SK-N-SH (cell line): ENCODE measurements at regions not wholly inside any gene's neighbourhood (a gene's known extent, or its start where the extent isn't known, plus 50 kb on each side); places are given as distances from the start of the nearest gene placed in this dataset.

Source experiments
- CTCF ChIA-PET: fragments of 300-600, 350-600 bp; formaldehyde crosslinking; extraction: SDS; loops from one replicate; lab custom pipeline; 2021; lab: Yijun Ruan, JAX
- POLR2A ChIA-PET: fragments of 350-600 bp; sonication (Branson Sonifier 250); formaldehyde crosslinking; extraction: SDS; loops from one replicate; lab custom pipeline; 2020; ENCODE audit warnings: antibody characterized with exemption, inconsistent platforms; lab: Yijun Ruan, JAX
- DNase-seq: peaks from one replicate; pipeline ENCODE4 v3.0.0; 2012
- H2AFZ ChIP-seq: fragments of 200-600 bp; sonication (generic); 2 replicates; pipeline ENCODE4 v1.8.1; 2016; ENCODE audit warnings: antibody characterized with exemption, mild to moderate bottlenecking, low read depth
- H3F3A ChIP-seq: fragments of 200-600 bp; sonication (generic); replicated peaks from 2 replicates; pipeline ENCODE3; 2016; ENCODE audit warnings: antibody characterized with exemption, mild to moderate bottlenecking; ENCODE audit not compliant: insufficient read depth
- H3K27ac ChIP-seq, 2 experiments: fragments of 200-500 bp in 1 of 2; fragments of 200-600 bp in 1 of 2; sonication (Bioruptor generic) in 1 of 2; sonication (generic), shearing (Covaris generic) in 1 of 2; 2 replicates each; pipeline versions ENCODE4 v1.5.1 to v1.6.1; 2014 to 2016; ENCODE audit warnings: low read depth in 2 of 2, inconsistent platforms in 1 of 2, low read length in 1 of 2, mild to moderate bottlenecking in 1 of 2, mixed read lengths in 1 of 2
- H3K27me3 ChIP-seq: fragments of 200-600 bp; sonication (generic), shearing (Covaris generic); 2 replicates; pipeline ENCODE4 v1.6.1; 2016; ENCODE audit warnings: mixed run types; ENCODE audit not compliant: insufficient read depth
- H3K36me3 ChIP-seq, 2 experiments: fragments of 200-500 bp in 1 of 2; fragments of 200-600 bp in 1 of 2; sonication (Bioruptor generic) in 1 of 2; sonication (generic) in 1 of 2; replicated peaks in 1 of 2; 2 replicates each; pipeline versions ENCODE3 to v1.5.1; 2014 to 2016; ENCODE audit warnings: low read length in 1 of 2, mild to moderate bottlenecking in 1 of 2; ENCODE audit not compliant: insufficient read depth in 2 of 2, control insufficient read depth in 1 of 2
- H3K4me1 ChIP-seq, 2 experiments: fragments of 200-500 bp in 1 of 2; fragments of 200-600 bp in 1 of 2; sonication (Bioruptor generic) in 1 of 2; sonication (generic), shearing (Covaris generic) in 1 of 2; 2 replicates each; pipeline versions ENCODE4 v1.5.1 to v1.6.1; 2014 to 2016; ENCODE audit warnings: low read depth in 1 of 2, low read length in 1 of 2, mixed run types in 1 of 2; ENCODE audit not compliant: insufficient read depth in 2 of 2, control insufficient read depth in 1 of 2
- H3K4me2 ChIP-seq: fragments of 200-600 bp; sonication (generic), shearing (Covaris generic); 2 replicates; pipeline ENCODE4 v1.6.1; 2017; ENCODE audit warnings: mixed run types
- H3K4me3 ChIP-seq, 2 experiments: fragments of 200-500 bp in 1 of 2; fragments of 200-600 bp in 1 of 2; sonication (Bioruptor generic) in 1 of 2; sonication (generic), shearing (Covaris generic) in 1 of 2; 2 replicates each; pipeline versions ENCODE4 v1.5.1 to v1.8.1; 2014 to 2016; ENCODE audit warnings: low read depth in 2 of 2, inconsistent platforms in 1 of 2, low read length in 1 of 2, mild to moderate bottlenecking in 1 of 2, mixed read lengths in 1 of 2, moderate library complexity in 1 of 2
- H3K79me2 ChIP-seq: fragments of 200-600 bp; sonication (generic); 2 replicates; pipeline ENCODE4 v1.8.1; 2017; ENCODE audit warnings: mild to moderate bottlenecking; ENCODE audit not compliant: insufficient read depth
- H3K9ac ChIP-seq: fragments of 200-600 bp; sonication (generic); 2 replicates; pipeline ENCODE4 v1.6.1; 2017; ENCODE audit warnings: mixed run types
- H3K9me2 ChIP-seq: fragments of 200-600 bp; sonication (generic); 2 replicates; pipeline ENCODE4 v1.6.1; 2017; ENCODE audit warnings: mixed run types
- H3K9me3 ChIP-seq: fragments of 200-600 bp; sonication (generic); 2 replicates; pipeline ENCODE4 v1.6.1; 2017; ENCODE audit warnings: mixed run types, mild to moderate bottlenecking, moderate library complexity
- H4K20me1 ChIP-seq: fragments of 200-600 bp; sonication (generic); 2 replicates; pipeline ENCODE4 v1.6.1; 2017; ENCODE audit warnings: mild to moderate bottlenecking, mixed run types; ENCODE audit not compliant: insufficient read depth
- ELF1 ChIP-seq: IDR thresholded peaks from 2 replicates; pipeline ENCODE4 v1.4.0; 2012
- FOSL2 ChIP-seq: IDR thresholded peaks from 2 replicates; pipeline ENCODE4 v1.4.0; 2012; ENCODE audit warnings: low read depth, mild to moderate bottlenecking, moderate library complexity, borderline replicate concordance
- FOXM1 ChIP-seq: IDR thresholded peaks from 2 replicates; pipeline ENCODE4 v1.4.0; 2012; ENCODE audit warnings: low read depth, mild to moderate bottlenecking
- GABPA ChIP-seq: IDR thresholded peaks from 2 replicates; pipeline ENCODE4 v1.4.0; 2012; ENCODE audit warnings: low read depth, mild to moderate bottlenecking
- GATA2 ChIP-seq: sonication (generic); formaldehyde crosslinking; IDR thresholded peaks from 2 replicates; pipeline ENCODE4 v1.5.0; 2020; ENCODE audit warnings: mild to moderate bottlenecking, missing genetic modification reagents
- MEF2A ChIP-seq: IDR thresholded peaks from 2 replicates; pipeline ENCODE4 v1.4.0; 2012; ENCODE audit warnings: low read depth, borderline replicate concordance
- POLR2AphosphoS5 ChIP-seq: IDR thresholded peaks from 2 replicates; pipeline ENCODE4 v1.6.1; 2012; ENCODE audit warnings: low read depth, low read length
- RCOR1 ChIP-seq: fragments of 150-350 bp; IDR thresholded peaks from 2 replicates; pipeline ENCODE4 v1.6.1; 2017; ENCODE audit warnings: antibody characterized with exemption, low read length
- RFX5 ChIP-seq: IDR thresholded peaks from 2 replicates; pipeline ENCODE4 v1.6.1; 2012; ENCODE audit warnings: mild to moderate bottlenecking, improper control_type of control experiment, low read length
- RXRA ChIP-seq: IDR thresholded peaks from 2 replicates; pipeline ENCODE4 v1.4.0; 2012; ENCODE audit warnings: low read depth, mild to moderate bottlenecking, borderline replicate concordance
- SMC3 ChIP-seq: IDR thresholded peaks from 2 replicates; pipeline ENCODE4 v1.6.1; 2012; ENCODE audit warnings: low read depth, low read length, improper control_type of control experiment
- TAF1 ChIP-seq: IDR thresholded peaks from 2 replicates; pipeline ENCODE4 v1.6.1; 2012; ENCODE audit warnings: low read depth, mild to moderate bottlenecking, low read length, moderate library complexity, borderline replicate concordance
- TCF12 ChIP-seq: IDR thresholded peaks from 2 replicates; pipeline ENCODE4 v1.4.0; 2012
- TEAD4 ChIP-seq: IDR thresholded peaks from 2 replicates; pipeline ENCODE4 v1.4.0; 2012; ENCODE audit warnings: mild to moderate bottlenecking, borderline replicate concordance; ENCODE audit not compliant: insufficient read depth
- YY1 ChIP-seq: IDR thresholded peaks from 2 replicates; pipeline ENCODE4 v1.4.0; 2012; ENCODE audit warnings: low read depth, mild to moderate bottlenecking
- WGBS: methylation state at CpG from one replicate; pipeline ENCODE4 v1.1.6; 2017; ENCODE audit warnings: low lambda C conversion rate; 5-methylcytosine and 5-hydroxymethylcytosine counted together
- TF ChIP-seq, protein P1 (sequence below): IDR thresholded peaks from 2 replicates; pipeline ENCODE4 v1.4.0; 2012; ENCODE audit warnings: low read depth
- TF ChIP-seq, protein P2 (sequence below): IDR thresholded peaks from 2 replicates; pipeline ENCODE4 v1.6.1; 2012; ENCODE audit warnings: mild to moderate bottlenecking, low read depth, low read length, moderate library complexity
- TF ChIP-seq, protein P3 (sequence below): IDR thresholded peaks from 2 replicates; pipeline ENCODE4 v1.4.0; 2012; ENCODE audit warnings: low read depth, borderline replicate concordance
- TF ChIP-seq, protein P4 (sequence below): IDR thresholded peaks from 2 replicates; pipeline ENCODE4 v1.4.0; 2012; ENCODE audit warnings: low read depth, borderline replicate concordance
- TF ChIP-seq, protein P5 (sequence below): fragments of 150-350 bp; IDR thresholded peaks from 2 replicates; pipeline ENCODE4 v1.6.1; 2016; ENCODE audit warnings: mild to moderate bottlenecking, low read depth, low read length

GRCh38 chr18:55868909-55869308 is 280.9 kb upstream of the TCF4 start:
- Histone ChIP-seq H3K27ac (peak overlapping the region in 1 of 2 experiments; percentile 43; a peak in 1 of 4 replicates), H3K4me3 (no peak overlapping the region), H3K9ac (no peak overlapping the region), H3K4me2 (no peak overlapping the region), H3F3A (peaks cover 10% of the 10 kb centered on the region), H3K9me3 (no peaks in the 10 kb centered on the region), H3K4me1 (peaks cover 7 to 8% of the 10 kb centered on the region in 2 experiments; a peak in 3 of 4 replicates), H3K27me3 (no peaks in the 10 kb centered on the region), H4K20me1 (no peaks in the 10 kb centered on the region), H3K79me2 (no peaks in the 10 kb centered on the region), H3K36me3 (no peaks in the 10 kb centered on the region), H3K9me2 (no peaks in the 10 kb centered on the region), H2AFZ (no peak overlapping the region)
- whole genome bisulfite sequencing = 88% methylated on average over 1 of the region's 1 CpG
- ChIA-PET POLR2A (no interaction called here), CTCF (no interaction called here)
- no peak for TF ChIP-seq SMC3
- TF ChIP-seq, protein P1, sequence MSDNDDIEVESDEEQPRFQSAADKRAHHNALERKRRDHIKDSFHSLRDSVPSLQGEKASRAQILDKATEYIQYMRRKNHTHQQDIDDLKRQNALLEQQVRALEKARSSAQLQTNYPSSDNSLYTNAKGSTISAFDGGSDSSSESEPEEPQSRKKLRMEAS = no peak
- no peak for TF ChIP-seq MEF2A
- TF ChIP-seq, protein P2, sequence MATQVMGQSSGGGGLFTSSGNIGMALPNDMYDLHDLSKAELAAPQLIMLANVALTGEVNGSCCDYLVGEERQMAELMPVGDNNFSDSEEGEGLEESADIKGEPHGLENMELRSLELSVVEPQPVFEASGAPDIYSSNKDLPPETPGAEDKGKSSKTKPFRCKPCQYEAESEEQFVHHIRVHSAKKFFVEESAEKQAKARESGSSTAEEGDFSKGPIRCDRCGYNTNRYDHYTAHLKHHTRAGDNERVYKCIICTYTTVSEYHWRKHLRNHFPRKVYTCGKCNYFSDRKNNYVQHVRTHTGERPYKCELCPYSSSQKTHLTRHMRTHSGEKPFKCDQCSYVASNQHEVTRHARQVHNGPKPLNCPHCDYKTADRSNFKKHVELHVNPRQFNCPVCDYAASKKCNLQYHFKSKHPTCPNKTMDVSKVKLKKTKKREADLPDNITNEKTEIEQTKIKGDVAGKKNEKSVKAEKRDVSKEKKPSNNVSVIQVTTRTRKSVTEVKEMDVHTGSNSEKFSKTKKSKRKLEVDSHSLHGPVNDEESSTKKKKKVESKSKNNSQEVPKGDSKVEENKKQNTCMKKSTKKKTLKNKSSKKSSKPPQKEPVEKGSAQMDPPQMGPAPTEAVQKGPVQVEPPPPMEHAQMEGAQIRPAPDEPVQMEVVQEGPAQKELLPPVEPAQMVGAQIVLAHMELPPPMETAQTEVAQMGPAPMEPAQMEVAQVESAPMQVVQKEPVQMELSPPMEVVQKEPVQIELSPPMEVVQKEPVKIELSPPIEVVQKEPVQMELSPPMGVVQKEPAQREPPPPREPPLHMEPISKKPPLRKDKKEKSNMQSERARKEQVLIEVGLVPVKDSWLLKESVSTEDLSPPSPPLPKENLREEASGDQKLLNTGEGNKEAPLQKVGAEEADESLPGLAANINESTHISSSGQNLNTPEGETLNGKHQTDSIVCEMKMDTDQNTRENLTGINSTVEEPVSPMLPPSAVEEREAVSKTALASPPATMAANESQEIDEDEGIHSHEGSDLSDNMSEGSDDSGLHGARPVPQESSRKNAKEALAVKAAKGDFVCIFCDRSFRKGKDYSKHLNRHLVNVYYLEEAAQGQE = no peak
- TF ChIP-seq TEAD4 = no peak
- TF ChIP-seq GABPA = no peak
- TF ChIP-seq FOSL2 = no peak
- TF ChIP-seq, protein P3, sequence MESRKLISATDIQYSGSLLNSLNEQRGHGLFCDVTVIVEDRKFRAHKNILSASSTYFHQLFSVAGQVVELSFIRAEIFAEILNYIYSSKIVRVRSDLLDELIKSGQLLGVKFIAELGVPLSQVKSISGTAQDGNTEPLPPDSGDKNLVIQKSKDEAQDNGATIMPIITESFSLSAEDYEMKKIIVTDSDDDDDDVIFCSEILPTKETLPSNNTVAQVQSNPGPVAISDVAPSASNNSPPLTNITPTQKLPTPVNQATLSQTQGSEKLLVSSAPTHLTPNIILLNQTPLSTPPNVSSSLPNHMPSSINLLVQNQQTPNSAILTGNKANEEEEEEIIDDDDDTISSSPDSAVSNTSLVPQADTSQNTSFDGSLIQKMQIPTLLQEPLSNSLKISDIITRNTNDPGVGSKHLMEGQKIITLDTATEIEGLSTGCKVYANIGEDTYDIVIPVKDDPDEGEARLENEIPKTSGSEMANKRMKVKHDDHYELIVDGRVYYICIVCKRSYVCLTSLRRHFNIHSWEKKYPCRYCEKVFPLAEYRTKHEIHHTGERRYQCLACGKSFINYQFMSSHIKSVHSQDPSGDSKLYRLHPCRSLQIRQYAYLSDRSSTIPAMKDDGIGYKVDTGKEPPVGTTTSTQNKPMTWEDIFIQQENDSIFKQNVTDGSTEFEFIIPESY = no peak
- no peak for TF ChIP-seq RCOR1
- no peak for TF ChIP-seq YY1
- TF ChIP-seq ELF1 = no peak
- no peak for TF ChIP-seq RFX5
- no peak for DNase-seq

DNA sequence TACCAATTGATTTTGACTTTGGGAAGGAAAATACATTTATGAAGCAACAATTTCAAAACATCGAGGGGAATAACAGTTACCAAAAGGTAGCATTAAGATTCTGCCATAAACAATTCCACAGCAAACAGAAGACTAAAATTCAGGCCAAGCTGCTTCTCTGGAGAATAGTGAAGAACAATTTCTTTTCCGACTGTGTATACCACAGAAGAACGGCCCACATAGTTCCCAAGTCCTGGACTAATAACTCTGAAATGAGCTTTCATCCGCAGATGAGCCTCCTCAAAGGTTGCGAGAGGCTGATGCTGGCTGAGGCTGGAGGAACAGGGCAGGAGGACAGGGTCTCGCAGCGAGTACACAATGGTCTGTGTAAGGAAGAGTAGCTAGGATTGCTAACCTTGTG is 278.9 kb upstream of the TCF4 start:
- no peak overlapping the region for H3K4me3 ChIP-seq
- H3K27me3 ChIP-seq = no peaks in the 10 kb centered on the region
- H3K4me1 ChIP-seq = peaks cover 8 to 20% of the 10 kb centered on the region in 2 experiments; a peak in 3 of 4 replicates
- POLR2A ChIA-PET = no interaction called here
- peaks cover 10% of the 10 kb centered on the region for H3F3A ChIP-seq
- H2AFZ ChIP-seq = no peak overlapping the region
- H3K4me2 ChIP-seq = no peak overlapping the region
- no peaks in the 10 kb centered on the region for H3K36me3 ChIP-seq
- no peaks in the 10 kb centered on the region for H4K20me1 ChIP-seq
- 90% methylated on average over 7 of the region's 7 CpGs for WGBS
- no peaks in the 10 kb centered on the region for H3K9me3 ChIP-seq
- no peak overlapping the region for H3K27ac ChIP-seq
- no peak for DNase-seq
- H3K9ac ChIP-seq = no peak overlapping the region
- CTCF ChIA-PET = interaction anchor here (1.0 kb wide), 1 partner anchor 14 kb away, joined by 3 read pairs; no protein-coding TSS in a partner anchor
- no peaks in the 10 kb centered on the region for H3K9me2 ChIP-seq
- no peaks in the 10 kb centered on the region for H3K79me2 ChIP-seq
- TF ChIP-seq POLR2AphosphoS5 = no peak
- TF ChIP-seq FOXM1 = no peak
- TF ChIP-seq, protein P1 = no peak
- no peak for TF ChIP-seq TCF12
- no peak for TF ChIP-seq RXRA
- no peak for TF ChIP-seq GATA2
- TF ChIP-seq, protein P4, sequence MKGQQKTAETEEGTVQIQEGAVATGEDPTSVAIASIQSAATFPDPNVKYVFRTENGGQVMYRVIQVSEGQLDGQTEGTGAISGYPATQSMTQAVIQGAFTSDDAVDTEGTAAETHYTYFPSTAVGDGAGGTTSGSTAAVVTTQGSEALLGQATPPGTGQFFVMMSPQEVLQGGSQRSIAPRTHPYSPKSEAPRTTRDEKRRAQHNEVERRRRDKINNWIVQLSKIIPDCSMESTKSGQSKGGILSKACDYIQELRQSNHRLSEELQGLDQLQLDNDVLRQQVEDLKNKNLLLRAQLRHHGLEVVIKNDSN = no peak
- TF ChIP-seq, protein P5, sequence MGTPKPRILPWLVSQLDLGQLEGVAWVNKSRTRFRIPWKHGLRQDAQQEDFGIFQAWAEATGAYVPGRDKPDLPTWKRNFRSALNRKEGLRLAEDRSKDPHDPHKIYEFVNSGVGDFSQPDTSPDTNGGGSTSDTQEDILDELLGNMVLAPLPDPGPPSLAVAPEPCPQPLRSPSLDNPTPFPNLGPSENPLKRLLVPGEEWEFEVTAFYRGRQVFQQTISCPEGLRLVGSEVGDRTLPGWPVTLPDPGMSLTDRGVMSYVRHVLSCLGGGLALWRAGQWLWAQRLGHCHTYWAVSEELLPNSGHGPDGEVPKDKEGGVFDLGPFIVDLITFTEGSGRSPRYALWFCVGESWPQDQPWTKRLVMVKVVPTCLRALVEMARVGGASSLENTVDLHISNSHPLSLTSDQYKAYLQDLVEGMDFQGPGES = no peak
- no peak for TF ChIP-seq TEAD4
- no peak for TF ChIP-seq TAF1
- no peak for TF ChIP-seq RFX5
